HCT116 (cell line): ENCODE measurements at regions not wholly inside any gene's neighbourhood (a gene's known extent, or its start where the extent isn't known, plus 50 kb on each side); places are given as distances from the start of the nearest gene placed in this dataset.

Source experiments
- ATAC-seq: fragments of 200-7000 bp; cut with Tn5 transposase; 2 replicates; pipeline ENCODE4 v1.9.1; 2020; ENCODE audit warnings: mild to moderate bottlenecking, moderate library complexity
- BruUV-seq: library from RNA; stranded (reverse); fragments of 400-500 nt; replicated peaks from 2 replicates; lab custom pipeline; 2021; lab: Mats Ljungman, UMichigan
- CTCF ChIA-PET: fragments of 300-600 bp; sonication (Branson Sonifier 250); formaldehyde crosslinking; loops from one replicate; lab custom pipeline; 2021; ENCODE audit warnings: antibody characterized with exemption; lab: Charles Lee
- POLR2A ChIA-PET: fragments of 300-600, 350-600 bp; sonication (Branson Sonifier 250); formaldehyde crosslinking; loops from one replicate; lab custom pipeline; 2021; ENCODE audit warnings: antibody characterized with exemption; lab: Charles Lee
- RAD21 ChIA-PET, 2 experiments: fragments of 300-600 bp; sonication (Branson Sonifier 250); formaldehyde crosslinking; loops; one replicate each; lab custom pipeline; 2023; ENCODE audit warnings: low total read pairs in 2 of 2; ENCODE audit not compliant: uncharacterized antibody in 2 of 2, unreplicated experiment in 2 of 2, low non-redundant PET in 1 of 2; lab: Charles Lee
- DNase-seq: peaks from one replicate; pipeline ENCODE4 v3.0.0-alpha.2; 2010; ENCODE audit warnings: low read depth, low spot score
- H2AFZ ChIP-seq: fragments of 200-600 bp; shearing (Covaris generic), sonication (generic); 2 replicates; pipeline ENCODE4 v1.6.1; 2017; ENCODE audit warnings: low read depth, mixed run types, mixed read lengths, antibody characterized with exemption, low read length; ENCODE audit not compliant: poor library complexity, severe bottlenecking
- H3K27ac ChIP-seq: 2 replicates; pipeline ENCODE4 v1.5.1; 2012; ENCODE audit warnings: low read depth, low read length
- H3K27me3 ChIP-seq: fragments of 200-600 bp; sonication (generic); 2 replicates; pipeline ENCODE4 v1.6.1; 2016; ENCODE audit warnings: mixed run types, low read length, mixed read lengths; ENCODE audit not compliant: insufficient read depth
- H3K36me3 ChIP-seq, 2 experiments: fragments of 200-500 bp in 1 of 2; fragments of 200-600 bp in 1 of 2; sonication (Bioruptor generic) in 1 of 2; sonication (generic) in 1 of 2; 2 replicates each; pipeline versions ENCODE4 v1.5.1 to v1.6.1; 2014 to 2016; ENCODE audit warnings: low read length in 2 of 2, inconsistent platforms in 1 of 2, mixed read lengths in 1 of 2, mixed run types in 1 of 2; ENCODE audit not compliant: insufficient read depth in 2 of 2, control insufficient read depth in 1 of 2
- H3K4me1 ChIP-seq, 2 experiments: fragments of 200-600 bp in 1 of 2; sonication (generic) in 1 of 2; 2 replicates each; pipeline versions ENCODE4 v1.5.1 to v1.6.1; 2012 to 2017; ENCODE audit warnings: low read length in 2 of 2, inconsistent platforms in 1 of 2, mild to moderate bottlenecking in 1 of 2, mixed read lengths in 1 of 2, mixed run types in 1 of 2, moderate library complexity in 1 of 2; ENCODE audit not compliant: insufficient read depth in 2 of 2, control insufficient read depth in 1 of 2
- H3K4me2 ChIP-seq: fragments of 200-600 bp; sonication (generic); 2 replicates; pipeline ENCODE4 v1.6.1; 2017; ENCODE audit warnings: mixed run types, low read length, mixed read lengths
- H3K4me3 ChIP-seq, 2 experiments: fragments of 200-600 bp in 1 of 2; sonication (generic) in 1 of 2; replicated peaks in 1 of 2; 2 replicates each; pipeline ENCODE4 v1.5.1; 2011 to 2016; ENCODE audit warnings: low read length in 2 of 2, control low read depth in 1 of 2, low read depth in 1 of 2, mild to moderate bottlenecking in 1 of 2, mixed read lengths in 1 of 2, mixed run types in 1 of 2
- H3K79me2 ChIP-seq: fragments of 200-600 bp; sonication (generic); 2 replicates; pipeline ENCODE4 v1.6.1; 2017; ENCODE audit warnings: mild to moderate bottlenecking, mixed run types, low read length, moderate library complexity, mixed read lengths; ENCODE audit not compliant: insufficient read depth
- H3K9ac ChIP-seq: fragments of 200-600 bp; sonication (generic); 2 replicates; pipeline ENCODE4 v1.6.1; 2016; ENCODE audit warnings: low read length, mixed read lengths
- H3K9me2 ChIP-seq: fragments of 200-600 bp; sonication (generic), shearing (Covaris generic); 2 replicates; pipeline ENCODE4 v1.6.1; 2017; ENCODE audit warnings: mixed run types, mild to moderate bottlenecking, moderate library complexity; ENCODE audit not compliant: insufficient read depth
- H3K9me3 ChIP-seq, 2 experiments: fragments of 200-500 bp in 1 of 2; fragments of 200-600 bp in 1 of 2; sonication (Bioruptor generic) in 1 of 2; sonication (generic) in 1 of 2; 2 replicates each; pipeline ENCODE4 v1.6.1; 2014 to 2017; ENCODE audit warnings: low read length in 2 of 2, mixed read lengths in 2 of 2, inconsistent platforms in 1 of 2, low read depth in 1 of 2, mild to moderate bottlenecking in 1 of 2, mixed run types in 1 of 2, moderate library complexity in 1 of 2; ENCODE audit not compliant: control insufficient read depth in 1 of 2, insufficient read depth in 1 of 2
- H4K20me1 ChIP-seq: fragments of 200-600 bp; sonication (generic), shearing (Covaris generic); 2 replicates; pipeline ENCODE4 v1.6.1; 2017; ENCODE audit warnings: mixed run types, mild to moderate bottlenecking, moderate library complexity; ENCODE audit not compliant: insufficient read depth
- CBX3 ChIP-seq: IDR thresholded peaks from 2 replicates; pipeline ENCODE4 v1.6.1; 2012; ENCODE audit warnings: low read depth
- ELF1 ChIP-seq: IDR thresholded peaks from 2 replicates; pipeline ENCODE4 v1.6.1; 2012; ENCODE audit warnings: low read depth, borderline replicate concordance
- EZH2 ChIP-seq: fragments of 200-600 bp; sonication (generic); IDR thresholded peaks from 2 replicates; pipeline ENCODE4 v1.6.1; 2017; ENCODE audit warnings: antibody characterized with exemption, mixed run types
- FOSL1 ChIP-seq: IDR thresholded peaks from 2 replicates; pipeline ENCODE4 v1.6.1; 2012; ENCODE audit warnings: low read depth
- JUND ChIP-seq: IDR thresholded peaks from 2 replicates; pipeline ENCODE4 v1.6.1; 2012
- POLR2A ChIP-seq: IDR thresholded peaks from 2 replicates; pipeline ENCODE4 v1.7.0; 2011; ENCODE audit warnings: borderline replicate concordance; ENCODE audit not compliant: insufficient read depth, insufficient read length; ENCODE audit errors: extremely low read depth
- SP1 ChIP-seq: IDR thresholded peaks from 2 replicates; pipeline ENCODE4 v1.6.1; 2012; ENCODE audit warnings: low read depth
- SRF ChIP-seq: IDR thresholded peaks from 2 replicates; pipeline ENCODE4 v1.6.1; 2012; ENCODE audit warnings: low read depth
- YY1 ChIP-seq: IDR thresholded peaks from 2 replicates; pipeline ENCODE4 v1.6.1; 2011; ENCODE audit warnings: low read length, low read depth, moderate library complexity, mild to moderate bottlenecking; ENCODE audit not compliant: insufficient replicate concordance; ENCODE audit errors: extremely low read depth
- intact Hi-C: fragments of 100-400 bp; cut with micrococcal nuclease; formaldehyde crosslinking; loops from 2 replicates; pipeline ENCODE4 v1.10.0; 2022
- TF ChIP-seq, protein P1 (sequence below), 3 experiments: fragments of 200-600 bp in 1 of 3; sonication (generic) in 1 of 3; IDR thresholded peaks in 2 of 3; conservative IDR thresholded peaks in 1 of 3; 2 replicates each; pipeline ENCODE4 v1.5.1; 2012 to 2017; ENCODE audit warnings: low read depth in 2 of 3, low read length in 2 of 3, antibody characterized with exemption in 1 of 3, borderline replicate concordance in 1 of 3, control low read depth in 1 of 3, mild to moderate bottlenecking in 1 of 3, mixed read lengths in 1 of 3, mixed run types in 1 of 3, moderate library complexity in 1 of 3; ENCODE audit not compliant: insufficient read depth in 1 of 3
- TF ChIP-seq, protein P2 (sequence below): IDR thresholded peaks from 2 replicates; pipeline ENCODE4 v1.6.1; 2011; ENCODE audit warnings: mild to moderate bottlenecking, low read length, moderate library complexity; ENCODE audit not compliant: insufficient replicate concordance; ENCODE audit errors: extremely low read depth
- TF ChIP-seq, protein P3 (sequence below): IDR thresholded peaks from 2 replicates; pipeline ENCODE4 v1.6.1; 2012

DNA sequence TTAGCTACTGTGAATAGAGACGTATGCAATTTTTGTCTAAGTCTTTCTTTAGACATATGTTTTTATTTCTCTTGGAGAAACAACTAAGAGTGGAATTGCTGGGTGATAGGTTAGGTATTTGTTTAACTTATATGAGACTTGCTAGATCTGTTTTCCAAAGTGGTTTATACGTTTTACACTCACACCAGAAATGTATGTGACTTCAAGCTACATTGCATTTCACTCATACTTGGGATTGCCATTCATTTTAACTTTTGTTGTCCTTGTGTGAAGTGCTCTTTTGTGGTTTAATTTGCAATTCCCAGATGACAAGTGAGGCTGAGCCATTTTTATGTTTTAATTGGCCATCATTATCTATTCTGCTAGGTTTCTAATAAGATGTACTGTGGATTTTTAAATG, 817.2 kb downstream of the GLUD2 start:
- H3K4me3 ChIP-seq: no peak overlapping the region
- no peak for TF ChIP-seq CBX3
- no peak for TF ChIP-seq EZH2
- no peak for TF ChIP-seq YY1
- TF ChIP-seq, protein P1, sequence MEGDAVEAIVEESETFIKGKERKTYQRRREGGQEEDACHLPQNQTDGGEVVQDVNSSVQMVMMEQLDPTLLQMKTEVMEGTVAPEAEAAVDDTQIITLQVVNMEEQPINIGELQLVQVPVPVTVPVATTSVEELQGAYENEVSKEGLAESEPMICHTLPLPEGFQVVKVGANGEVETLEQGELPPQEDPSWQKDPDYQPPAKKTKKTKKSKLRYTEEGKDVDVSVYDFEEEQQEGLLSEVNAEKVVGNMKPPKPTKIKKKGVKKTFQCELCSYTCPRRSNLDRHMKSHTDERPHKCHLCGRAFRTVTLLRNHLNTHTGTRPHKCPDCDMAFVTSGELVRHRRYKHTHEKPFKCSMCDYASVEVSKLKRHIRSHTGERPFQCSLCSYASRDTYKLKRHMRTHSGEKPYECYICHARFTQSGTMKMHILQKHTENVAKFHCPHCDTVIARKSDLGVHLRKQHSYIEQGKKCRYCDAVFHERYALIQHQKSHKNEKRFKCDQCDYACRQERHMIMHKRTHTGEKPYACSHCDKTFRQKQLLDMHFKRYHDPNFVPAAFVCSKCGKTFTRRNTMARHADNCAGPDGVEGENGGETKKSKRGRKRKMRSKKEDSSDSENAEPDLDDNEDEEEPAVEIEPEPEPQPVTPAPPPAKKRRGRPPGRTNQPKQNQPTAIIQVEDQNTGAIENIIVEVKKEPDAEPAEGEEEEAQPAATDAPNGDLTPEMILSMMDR (IDR thresholded peaks at IDR 0.05 in 2 of 3, conservative IDR thresholded peaks at IDR 0.05 in 1 of 3; ENCODE audit: borderline replicate concordance in 1 of 3, insufficient read depth in 1 of 3, low read depth in 2 of 3, low read length in 2 of 3): no peak
- no peak for TF ChIP-seq ELF1
- TF ChIP-seq POLR2A: no peak
- no peak for TF ChIP-seq FOSL1
- no peak for TF ChIP-seq SP1
- no peak for TF ChIP-seq JUND
- TF ChIP-seq, protein P2, sequence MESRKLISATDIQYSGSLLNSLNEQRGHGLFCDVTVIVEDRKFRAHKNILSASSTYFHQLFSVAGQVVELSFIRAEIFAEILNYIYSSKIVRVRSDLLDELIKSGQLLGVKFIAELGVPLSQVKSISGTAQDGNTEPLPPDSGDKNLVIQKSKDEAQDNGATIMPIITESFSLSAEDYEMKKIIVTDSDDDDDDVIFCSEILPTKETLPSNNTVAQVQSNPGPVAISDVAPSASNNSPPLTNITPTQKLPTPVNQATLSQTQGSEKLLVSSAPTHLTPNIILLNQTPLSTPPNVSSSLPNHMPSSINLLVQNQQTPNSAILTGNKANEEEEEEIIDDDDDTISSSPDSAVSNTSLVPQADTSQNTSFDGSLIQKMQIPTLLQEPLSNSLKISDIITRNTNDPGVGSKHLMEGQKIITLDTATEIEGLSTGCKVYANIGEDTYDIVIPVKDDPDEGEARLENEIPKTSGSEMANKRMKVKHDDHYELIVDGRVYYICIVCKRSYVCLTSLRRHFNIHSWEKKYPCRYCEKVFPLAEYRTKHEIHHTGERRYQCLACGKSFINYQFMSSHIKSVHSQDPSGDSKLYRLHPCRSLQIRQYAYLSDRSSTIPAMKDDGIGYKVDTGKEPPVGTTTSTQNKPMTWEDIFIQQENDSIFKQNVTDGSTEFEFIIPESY: no peak
- TF ChIP-seq, protein P3, sequence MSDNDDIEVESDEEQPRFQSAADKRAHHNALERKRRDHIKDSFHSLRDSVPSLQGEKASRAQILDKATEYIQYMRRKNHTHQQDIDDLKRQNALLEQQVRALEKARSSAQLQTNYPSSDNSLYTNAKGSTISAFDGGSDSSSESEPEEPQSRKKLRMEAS: no peak
- TF ChIP-seq SRF: no peak
- TF ChIP-seq, all 23 proteins: peak for 0
- H3K4me1 ChIP-seq: no peaks in the 10 kb centered on the region
- DNase-seq (no peak), ATAC-seq (no peak)
- POLR2A ChIA-PET: no interaction called here
- H4K20me1 ChIP-seq: no peaks in the 10 kb centered on the region
- H3K27ac ChIP-seq: no peak overlapping the region
- H3K9me2 ChIP-seq: no peaks in the 10 kb centered on the region
- RAD21 ChIA-PET: no interaction called here
- CTCF ChIA-PET: no interaction called here
- H3K9ac ChIP-seq: no peak overlapping the region
- intact Hi-C loops: no loop called here
- no peaks in the 10 kb centered on the region for H3K79me2 ChIP-seq
- no peaks in the 10 kb centered on the region for H3K9me3 ChIP-seq
- no TSS peak for BruUV-seq
- no peak overlapping the region for H2AFZ ChIP-seq
- H3K27me3 ChIP-seq: no peaks in the 10 kb centered on the region
- no peaks in the 10 kb centered on the region for H3K36me3 ChIP-seq
- no peak overlapping the region for H3K4me2 ChIP-seq
